Activated naive CD4-positive, alpha-beta T cell treated with anti-CD3 and anti-CD28 coated beads, Interleukin-2, amount 50 U/mL, for 24 hours (primary cell): ENCODE measurements at regions not wholly inside any gene's neighbourhood (a gene's known extent, or its start where the extent isn't known, plus 50 kb on each side); places are given as distances from the start of the nearest gene placed in this dataset.

Source experiments
- H3K27ac Mint-ChIP-seq: one replicate; pipeline ENCODE4 v1.8.0; 2021; ENCODE audit warnings: mild to moderate bottlenecking, mixed read lengths
- H3K27me3 Mint-ChIP-seq: one replicate; pipeline ENCODE4 v1.8.0; 2021; ENCODE audit warnings: mixed read lengths
- H3K36me3 Mint-ChIP-seq: one replicate; pipeline ENCODE4 v1.8.0; 2021; ENCODE audit warnings: mixed read lengths
- H3K4me1 Mint-ChIP-seq: one replicate; pipeline ENCODE4 v1.8.0; 2021; ENCODE audit warnings: mixed read lengths
- H3K4me3 Mint-ChIP-seq: one replicate; pipeline ENCODE4 v1.8.0; 2021; ENCODE audit warnings: mild to moderate bottlenecking, mixed read lengths
- H3K9me3 Mint-ChIP-seq: one replicate; pipeline ENCODE4 v1.8.0; 2021; ENCODE audit warnings: mixed read lengths

DNA sequence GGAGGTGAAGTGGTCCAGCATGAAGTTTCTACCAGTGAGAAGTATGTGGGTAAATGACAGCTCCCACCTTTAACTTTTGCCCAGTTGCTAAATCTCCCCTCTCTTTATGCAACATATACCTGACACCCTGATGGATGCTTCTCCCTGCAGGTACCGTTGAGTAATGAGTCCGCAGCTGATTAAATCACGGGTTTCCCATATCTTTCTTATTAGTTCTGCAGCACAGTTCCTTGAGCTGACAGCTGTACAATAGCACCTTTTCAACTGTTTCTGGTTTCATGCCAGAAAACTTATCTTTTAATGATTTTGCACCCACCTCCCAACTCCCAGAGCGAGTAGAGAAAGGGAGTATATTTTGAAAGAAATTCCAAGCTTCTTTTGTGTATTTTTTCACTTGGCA lies 161.0 kb upstream of the TUT7 start:
- no peak overlapping the region for H3K27ac Mint-ChIP-seq
- H3K9me3 Mint-ChIP-seq, result no peaks in the 10 kb centered on the region
- H3K4me1 Mint-ChIP-seq, result no peaks in the 10 kb centered on the region
- H3K36me3 Mint-ChIP-seq, result no peaks in the 10 kb centered on the region
- H3K4me3 Mint-ChIP-seq, result no peak overlapping the region
- peaks cover 4% of the 10 kb centered on the region for H3K27me3 Mint-ChIP-seq

DNA sequence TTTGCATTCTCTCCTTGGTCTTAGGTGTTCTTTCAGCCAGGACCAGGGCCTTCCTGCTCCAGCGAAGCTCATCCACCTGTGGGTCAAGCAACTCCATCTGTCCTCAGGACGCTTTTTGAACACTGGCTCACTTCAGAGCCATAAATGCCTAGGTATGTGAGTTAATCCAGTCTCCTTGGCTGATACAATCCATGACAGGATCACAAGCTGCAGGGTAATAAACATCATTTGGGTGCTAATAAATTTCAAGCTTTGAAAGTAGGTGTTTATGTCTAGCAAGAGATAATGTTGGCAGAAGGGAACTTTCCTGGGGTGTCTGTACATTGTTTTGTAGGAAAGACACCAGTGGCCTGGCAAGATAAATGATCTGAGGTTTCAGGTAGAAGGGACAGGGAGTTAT lies 159.2 kb upstream of the TUT7 start:
- no peak overlapping the region for H3K27ac Mint-ChIP-seq
- H3K27me3 Mint-ChIP-seq, result peaks cover 2% of the 10 kb centered on the region
- no peaks in the 10 kb centered on the region for H3K9me3 Mint-ChIP-seq
- no peaks in the 10 kb centered on the region for H3K4me1 Mint-ChIP-seq
- no peaks in the 10 kb centered on the region for H3K36me3 Mint-ChIP-seq
- H3K4me3 Mint-ChIP-seq, result no peak overlapping the region

DNA sequence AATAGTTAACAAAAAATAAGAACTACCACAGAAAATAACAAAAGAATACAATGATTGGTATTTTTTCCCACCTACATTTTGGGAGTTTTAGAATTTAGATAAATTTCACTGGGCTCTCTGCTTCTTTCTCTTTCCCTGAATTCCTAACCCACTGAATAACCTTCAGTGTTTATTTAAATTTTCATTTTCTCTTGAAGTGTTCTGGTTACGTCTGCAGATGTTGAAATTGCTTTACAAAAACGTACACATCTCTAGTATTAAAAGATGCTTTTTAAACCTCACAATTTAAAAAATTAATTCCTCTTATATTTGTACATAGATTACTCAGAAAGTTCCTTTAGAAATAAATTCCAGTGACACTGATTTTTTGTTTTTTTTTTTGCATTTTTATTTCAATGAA lies 158.7 kb upstream of the TUT7 start:
- Mint-ChIP-seq H3K27me3 (peaks cover 2% of the 10 kb centered on the region), H3K27ac (no peak overlapping the region), H3K4me1 (no peaks in the 10 kb centered on the region), H3K4me3 (no peak overlapping the region), H3K36me3 (no peaks in the 10 kb centered on the region), H3K9me3 (no peaks in the 10 kb centered on the region)

DNA sequence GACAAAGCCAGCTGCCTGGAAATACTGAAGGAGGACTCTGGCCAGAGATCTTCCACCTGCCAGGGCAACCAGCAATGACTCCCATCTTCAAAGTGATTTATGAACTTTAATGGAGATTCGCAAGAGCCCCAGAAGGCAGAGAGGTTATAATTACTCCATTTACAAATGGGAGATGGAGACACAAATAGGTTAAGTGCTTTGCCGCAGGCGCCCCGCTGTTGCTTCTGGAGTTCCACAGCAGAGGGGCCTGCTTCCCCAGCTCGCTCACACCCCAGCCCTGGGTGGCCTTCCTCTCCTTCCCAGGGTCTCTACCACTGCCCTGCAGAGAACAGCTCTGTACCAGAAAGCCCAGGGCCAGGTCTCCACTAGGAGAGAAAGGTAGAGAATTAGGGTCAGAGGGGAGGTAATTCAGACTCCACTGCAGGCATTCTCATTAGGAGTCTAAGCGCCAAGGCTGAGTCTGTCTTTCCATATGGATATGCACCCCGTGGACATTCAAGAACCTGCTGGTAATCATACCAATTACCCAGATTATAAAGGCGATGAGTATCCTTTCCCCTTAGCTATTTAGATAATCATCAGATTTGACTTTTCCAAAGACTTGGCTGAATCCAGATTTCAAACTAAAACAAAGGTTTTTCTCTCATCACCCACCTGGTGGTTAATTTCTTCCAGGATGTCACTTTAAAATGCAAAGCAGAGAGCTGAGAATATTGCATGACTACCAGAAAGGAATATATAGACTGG lies 157.6 kb upstream of the TUT7 start:
- H3K4me1 Mint-ChIP-seq, result no peaks in the 10 kb centered on the region
- peaks cover 2% of the 10 kb centered on the region for H3K27me3 Mint-ChIP-seq
- H3K36me3 Mint-ChIP-seq, result no peaks in the 10 kb centered on the region
- no peak overlapping the region for H3K27ac Mint-ChIP-seq
- no peak overlapping the region for H3K4me3 Mint-ChIP-seq
- no peaks in the 10 kb centered on the region for H3K9me3 Mint-ChIP-seq

- H3K27me3 Mint-ChIP-seq, result peaks cover 12% of the 10 kb centered on the region
- no peaks in the 10 kb centered on the region for H3K9me3 Mint-ChIP-seq
- no peak overlapping the region for H3K27ac Mint-ChIP-seq
- H3K4me3 Mint-ChIP-seq, result no peak overlapping the region
- no peaks in the 10 kb centered on the region for H3K4me1 Mint-ChIP-seq
- H3K36me3 Mint-ChIP-seq, result no peaks in the 10 kb centered on the region
These were observed 154.1 kb upstream of the TUT7 start for GRCh38 chr9:86508208-86508903.

DNA sequence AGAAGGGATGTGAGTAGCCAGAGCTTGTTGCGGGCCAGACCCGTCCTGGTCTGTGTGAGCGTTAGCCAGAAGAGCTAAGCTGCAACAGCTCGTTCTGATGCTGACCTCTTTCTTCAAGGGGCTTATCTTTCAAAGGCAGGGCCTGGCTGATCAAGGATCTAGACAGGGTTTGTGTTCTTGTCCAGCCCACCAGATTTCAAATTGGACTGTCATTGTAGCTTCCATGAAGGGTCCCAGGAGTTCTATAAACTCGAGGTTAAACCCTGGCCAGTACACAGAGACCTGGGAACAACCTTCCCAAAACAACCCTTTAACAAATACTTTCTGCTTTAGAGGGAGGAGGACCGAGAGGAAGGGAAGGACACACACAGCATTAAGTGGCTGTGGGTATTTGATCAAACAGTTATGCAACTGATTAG lies 153.0 kb upstream of the TUT7 start:
- Mint-ChIP-seq H3K9me3 (no peaks in the 10 kb centered on the region), H3K36me3 (no peaks in the 10 kb centered on the region), H3K4me3 (no peak overlapping the region), H3K27me3 (peaks cover 12% of the 10 kb centered on the region), H3K4me1 (no peaks in the 10 kb centered on the region), H3K27ac (no peak overlapping the region)

DNA sequence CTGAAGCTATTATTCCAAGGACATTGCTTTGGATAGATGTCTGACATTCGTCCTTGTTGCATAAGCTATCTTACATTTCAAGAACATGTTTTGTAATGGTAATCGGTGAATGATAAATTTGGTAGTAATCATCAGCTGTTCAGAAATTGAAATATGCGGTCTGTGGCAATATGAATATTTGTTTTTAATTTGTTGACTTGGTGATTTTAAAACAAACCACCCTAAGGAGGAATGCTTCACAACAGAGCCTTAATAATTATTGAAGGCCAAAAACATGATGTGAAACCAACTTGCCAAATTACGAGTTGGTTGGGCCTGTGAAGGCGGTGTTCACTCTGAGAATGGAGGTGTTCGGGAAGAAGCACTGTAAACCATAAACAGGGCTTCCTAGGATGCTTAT lies 149.7 kb upstream of the TUT7 start:
- Mint-ChIP-seq H3K9me3 (no peaks in the 10 kb centered on the region), H3K27me3 (peaks cover 13% of the 10 kb centered on the region), H3K4me1 (no peaks in the 10 kb centered on the region), H3K4me3 (no peak overlapping the region), H3K27ac (no peak overlapping the region), H3K36me3 (no peaks in the 10 kb centered on the region)

DNA sequence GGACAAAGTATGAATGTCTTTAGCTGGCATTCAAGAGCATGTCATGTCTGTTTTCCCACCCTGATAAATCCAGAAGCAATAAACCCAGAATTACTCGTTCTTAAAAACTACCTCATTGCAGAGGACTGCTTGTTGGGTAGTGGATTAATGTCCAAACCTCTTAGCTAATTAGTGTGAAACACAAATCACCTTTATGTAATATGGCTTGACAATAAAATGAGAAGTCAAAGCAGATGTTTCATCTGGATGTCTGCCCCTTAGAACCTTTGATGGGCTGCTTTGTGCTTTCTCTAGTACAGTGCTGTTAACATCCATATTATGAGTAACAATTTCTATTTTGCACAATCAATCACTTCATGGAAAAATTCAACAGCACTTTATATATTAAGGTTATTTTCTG lies 149.1 kb upstream of the TUT7 start:
- Mint-ChIP-seq H3K9me3 (no peaks in the 10 kb centered on the region), H3K27me3 (peaks cover 13% of the 10 kb centered on the region)

GRCh38 chr9:86500667-86501435 lies 146.6 kb upstream of the TUT7 start:
- Mint-ChIP-seq H3K4me1 (no peaks in the 10 kb centered on the region), H3K36me3 (no peaks in the 10 kb centered on the region), H3K27me3 (peaks cover 18% of the 10 kb centered on the region), H3K4me3 (no peak overlapping the region), H3K9me3 (no peaks in the 10 kb centered on the region), H3K27ac (no peak overlapping the region)

More for the DNA sequence above, 149.1 kb upstream of the TUT7 start:
- Mint-ChIP-seq H3K27ac (no peak overlapping the region), H3K4me1 (no peaks in the 10 kb centered on the region), H3K4me3 (no peak overlapping the region), H3K36me3 (no peaks in the 10 kb centered on the region)

GRCh38 chr9:86500031-86500430 lies 145.8 kb upstream of the TUT7 start:
- H3K4me3 Mint-ChIP-seq, result no peak overlapping the region
- H3K27me3 Mint-ChIP-seq, result peaks cover 17% of the 10 kb centered on the region
- no peaks in the 10 kb centered on the region for H3K9me3 Mint-ChIP-seq
- no peak overlapping the region for H3K27ac Mint-ChIP-seq
- no peaks in the 10 kb centered on the region for H3K4me1 Mint-ChIP-seq
- no peaks in the 10 kb centered on the region for H3K36me3 Mint-ChIP-seq

DNA sequence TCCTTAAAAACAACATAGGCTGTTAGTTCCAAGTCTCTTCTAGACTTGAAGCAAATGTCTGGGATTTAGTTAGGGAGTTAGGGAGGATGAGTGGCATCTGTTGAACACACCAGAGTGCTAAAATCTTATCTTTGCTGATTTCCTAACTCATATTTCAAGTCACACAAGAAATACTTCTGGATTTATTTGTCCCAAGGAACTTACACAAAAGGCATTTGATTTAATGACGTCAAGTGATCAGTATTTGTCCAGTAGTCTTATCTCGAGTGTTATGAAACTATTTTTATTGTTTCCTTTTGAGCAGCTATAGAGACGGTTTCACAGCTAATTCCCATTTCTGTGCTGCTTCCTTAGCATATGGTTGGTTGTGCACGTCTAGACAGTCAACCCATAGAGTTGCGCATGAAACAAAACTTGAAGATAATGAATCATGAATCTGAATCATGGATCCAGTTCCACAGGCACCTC lies 140.5 kb upstream of the TUT7 start:
- H3K4me3 Mint-ChIP-seq, result no peak overlapping the region
- no peaks in the 10 kb centered on the region for H3K36me3 Mint-ChIP-seq
- no peaks in the 10 kb centered on the region for H3K9me3 Mint-ChIP-seq
- no peaks in the 10 kb centered on the region for H3K4me1 Mint-ChIP-seq
- H3K27me3 Mint-ChIP-seq, result peaks cover 6% of the 10 kb centered on the region
- no peak overlapping the region for H3K27ac Mint-ChIP-seq

DNA sequence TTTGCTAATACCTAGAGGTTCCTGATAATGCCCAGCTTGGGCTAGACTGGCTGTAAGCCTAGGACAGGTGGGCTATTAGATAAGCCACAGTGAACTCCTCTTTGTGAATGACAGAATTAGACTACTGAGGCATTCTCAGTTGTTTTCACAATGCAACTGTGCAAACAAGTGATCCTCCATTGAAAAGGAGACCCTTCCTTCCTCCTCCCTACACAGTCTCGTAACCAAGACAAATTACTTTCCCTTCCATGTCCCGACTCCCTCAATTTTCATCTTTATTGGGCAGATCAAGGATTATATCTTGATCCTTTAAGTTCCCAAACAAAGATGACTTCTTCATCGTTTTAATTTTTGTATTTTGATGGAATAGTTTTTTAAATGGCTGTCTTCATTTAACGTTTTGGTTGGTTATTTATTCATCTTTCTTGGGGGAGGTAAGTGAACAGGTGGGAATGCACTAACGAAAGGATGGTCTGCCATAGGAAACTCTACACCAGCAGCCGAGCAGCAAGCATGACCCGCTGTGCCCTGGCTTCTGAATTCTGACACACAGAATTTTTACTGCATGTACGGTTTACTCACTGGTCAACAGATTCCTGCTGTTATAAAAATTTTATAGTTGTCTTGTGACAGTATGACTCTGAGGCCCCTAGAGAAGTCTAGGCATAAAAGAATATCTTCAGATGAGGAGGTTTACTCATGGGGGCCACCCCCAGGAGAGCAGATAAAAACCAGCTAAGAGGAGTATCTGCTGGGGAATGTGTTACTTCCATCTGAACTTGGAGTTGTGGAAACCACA lies 137.5 kb upstream of the TUT7 start:
- no peaks in the 10 kb centered on the region for H3K36me3 Mint-ChIP-seq
- peaks cover 2% of the 10 kb centered on the region for H3K27me3 Mint-ChIP-seq
- H3K4me1 Mint-ChIP-seq, result no peaks in the 10 kb centered on the region
- no peak overlapping the region for H3K4me3 Mint-ChIP-seq
- H3K27ac Mint-ChIP-seq, result no peak overlapping the region
- H3K9me3 Mint-ChIP-seq, result no peaks in the 10 kb centered on the region

DNA sequence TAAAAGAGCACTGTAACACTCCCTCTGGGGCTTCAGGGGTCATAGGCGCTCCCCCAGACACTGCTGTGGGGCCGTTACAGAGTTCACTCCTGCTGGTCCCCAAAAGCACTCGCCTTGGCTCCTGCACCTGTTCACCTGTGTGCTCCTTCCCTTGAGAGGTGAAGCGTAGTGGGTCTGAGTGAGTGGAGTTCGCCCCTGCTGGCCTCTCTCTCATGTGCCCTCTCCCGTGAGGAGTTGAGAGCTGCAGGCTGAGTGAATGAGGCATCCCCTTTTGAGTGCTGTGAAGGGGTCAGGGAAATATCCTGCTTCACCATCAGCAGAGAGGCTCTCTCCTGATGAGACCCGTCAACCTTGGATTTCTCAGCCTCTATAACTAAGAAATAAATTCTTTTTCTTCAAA lies 134.6 kb upstream of the TUT7 start:
- Mint-ChIP-seq H3K9me3 (no peaks in the 10 kb centered on the region), H3K4me1 (no peaks in the 10 kb centered on the region), H3K36me3 (no peaks in the 10 kb centered on the region), H3K4me3 (no peak overlapping the region), H3K27ac (no peak overlapping the region), H3K27me3 (no peaks in the 10 kb centered on the region)

DNA sequence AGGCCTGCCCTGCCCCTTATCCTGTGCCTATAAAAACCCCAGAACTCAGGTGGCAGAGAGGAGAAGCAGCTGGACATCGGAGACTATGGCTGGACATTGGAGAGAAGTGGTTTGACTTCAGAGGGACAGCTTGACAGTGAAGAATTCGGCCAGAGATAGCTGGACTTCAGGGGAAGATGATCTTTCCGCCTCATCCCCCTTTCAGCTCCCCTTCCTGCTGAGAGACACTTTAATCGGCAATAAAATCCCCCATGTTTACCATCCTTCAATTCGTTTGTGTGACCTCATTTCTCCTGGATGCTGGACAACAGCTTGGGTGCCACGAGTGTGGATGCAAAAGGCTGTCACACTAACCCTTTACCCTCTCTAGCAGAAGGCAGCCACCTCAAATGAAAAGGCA lies 134.1 kb upstream of the TUT7 start:
- H3K9me3 Mint-ChIP-seq, result no peaks in the 10 kb centered on the region
- no peaks in the 10 kb centered on the region for H3K4me1 Mint-ChIP-seq
- no peaks in the 10 kb centered on the region for H3K27me3 Mint-ChIP-seq
- no peak overlapping the region for H3K4me3 Mint-ChIP-seq
- H3K27ac Mint-ChIP-seq, result no peak overlapping the region
- no peaks in the 10 kb centered on the region for H3K36me3 Mint-ChIP-seq

DNA sequence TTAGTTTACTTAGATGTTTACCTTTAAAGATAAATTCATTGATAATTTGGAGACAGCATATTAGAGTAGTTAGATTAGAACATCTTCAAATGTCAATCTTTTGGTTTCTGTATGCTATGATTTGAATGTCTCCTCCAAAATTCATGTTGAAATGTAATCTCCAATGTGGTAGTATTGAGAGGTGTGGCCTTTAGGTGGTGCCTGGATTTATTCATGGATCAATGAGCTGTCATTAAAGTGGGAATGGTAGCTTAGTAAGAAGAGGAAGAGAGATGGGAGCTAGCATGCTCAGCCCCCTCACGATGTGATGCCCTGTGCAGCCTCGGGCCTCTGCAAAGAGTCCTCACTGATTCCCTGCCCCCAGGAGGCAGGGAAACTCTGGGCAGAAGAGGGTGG lies 133.6 kb upstream of the TUT7 start:
- H3K27ac Mint-ChIP-seq, result no peak overlapping the region
- no peaks in the 10 kb centered on the region for H3K36me3 Mint-ChIP-seq
- no peaks in the 10 kb centered on the region for H3K9me3 Mint-ChIP-seq
- H3K4me1 Mint-ChIP-seq, result no peaks in the 10 kb centered on the region
- H3K4me3 Mint-ChIP-seq, result no peak overlapping the region
- no peaks in the 10 kb centered on the region for H3K27me3 Mint-ChIP-seq
